Epithelial cell of esophagus (primary cell): ENCODE measurements at regions not wholly inside any gene's neighbourhood (a gene's known extent, or its start where the extent isn't known, plus 50 kb on each side); places are given as distances from the start of the nearest gene placed in this dataset.

Experiments used
- DNase-seq: peaks from one replicate; pipeline ENCODE4 v3.0.0; 2010; ENCODE audit warnings: low read depth
- H3K4me3 ChIP-seq: 2 replicates; pipeline ENCODE4 v1.5.1; 2011; ENCODE audit warnings: mild to moderate bottlenecking, low read length, control low read depth
- TF ChIP-seq, protein P1 (sequence below): IDR thresholded peaks from 2 replicates; pipeline ENCODE4 v1.5.1; 2011; ENCODE audit warnings: low read depth, mild to moderate bottlenecking, low read length, control low read depth, inconsistent platforms; ENCODE audit not compliant: insufficient read depth; ENCODE audit errors: missing control alignments

DNA sequence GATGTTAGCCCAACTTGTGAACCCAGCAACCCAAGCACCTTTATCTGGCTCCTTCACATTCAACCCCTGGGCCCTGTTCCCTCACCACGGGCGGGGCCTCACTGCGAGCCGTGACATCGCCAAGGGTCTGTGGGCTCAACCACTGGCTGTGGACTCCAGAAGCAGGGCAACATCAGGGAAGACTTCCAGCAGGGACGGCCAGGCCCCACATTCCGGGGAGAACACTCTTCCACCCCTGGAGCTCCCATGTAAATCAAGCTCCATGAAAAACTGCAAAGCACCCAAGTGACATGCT is 175.3 kb downstream of the ERCC6L2 start:
- no peak for DNase-seq
- H3K4me3 ChIP-seq: no peak overlapping the region
- TF ChIP-seq, protein P1, sequence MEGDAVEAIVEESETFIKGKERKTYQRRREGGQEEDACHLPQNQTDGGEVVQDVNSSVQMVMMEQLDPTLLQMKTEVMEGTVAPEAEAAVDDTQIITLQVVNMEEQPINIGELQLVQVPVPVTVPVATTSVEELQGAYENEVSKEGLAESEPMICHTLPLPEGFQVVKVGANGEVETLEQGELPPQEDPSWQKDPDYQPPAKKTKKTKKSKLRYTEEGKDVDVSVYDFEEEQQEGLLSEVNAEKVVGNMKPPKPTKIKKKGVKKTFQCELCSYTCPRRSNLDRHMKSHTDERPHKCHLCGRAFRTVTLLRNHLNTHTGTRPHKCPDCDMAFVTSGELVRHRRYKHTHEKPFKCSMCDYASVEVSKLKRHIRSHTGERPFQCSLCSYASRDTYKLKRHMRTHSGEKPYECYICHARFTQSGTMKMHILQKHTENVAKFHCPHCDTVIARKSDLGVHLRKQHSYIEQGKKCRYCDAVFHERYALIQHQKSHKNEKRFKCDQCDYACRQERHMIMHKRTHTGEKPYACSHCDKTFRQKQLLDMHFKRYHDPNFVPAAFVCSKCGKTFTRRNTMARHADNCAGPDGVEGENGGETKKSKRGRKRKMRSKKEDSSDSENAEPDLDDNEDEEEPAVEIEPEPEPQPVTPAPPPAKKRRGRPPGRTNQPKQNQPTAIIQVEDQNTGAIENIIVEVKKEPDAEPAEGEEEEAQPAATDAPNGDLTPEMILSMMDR: no peak

DNA sequence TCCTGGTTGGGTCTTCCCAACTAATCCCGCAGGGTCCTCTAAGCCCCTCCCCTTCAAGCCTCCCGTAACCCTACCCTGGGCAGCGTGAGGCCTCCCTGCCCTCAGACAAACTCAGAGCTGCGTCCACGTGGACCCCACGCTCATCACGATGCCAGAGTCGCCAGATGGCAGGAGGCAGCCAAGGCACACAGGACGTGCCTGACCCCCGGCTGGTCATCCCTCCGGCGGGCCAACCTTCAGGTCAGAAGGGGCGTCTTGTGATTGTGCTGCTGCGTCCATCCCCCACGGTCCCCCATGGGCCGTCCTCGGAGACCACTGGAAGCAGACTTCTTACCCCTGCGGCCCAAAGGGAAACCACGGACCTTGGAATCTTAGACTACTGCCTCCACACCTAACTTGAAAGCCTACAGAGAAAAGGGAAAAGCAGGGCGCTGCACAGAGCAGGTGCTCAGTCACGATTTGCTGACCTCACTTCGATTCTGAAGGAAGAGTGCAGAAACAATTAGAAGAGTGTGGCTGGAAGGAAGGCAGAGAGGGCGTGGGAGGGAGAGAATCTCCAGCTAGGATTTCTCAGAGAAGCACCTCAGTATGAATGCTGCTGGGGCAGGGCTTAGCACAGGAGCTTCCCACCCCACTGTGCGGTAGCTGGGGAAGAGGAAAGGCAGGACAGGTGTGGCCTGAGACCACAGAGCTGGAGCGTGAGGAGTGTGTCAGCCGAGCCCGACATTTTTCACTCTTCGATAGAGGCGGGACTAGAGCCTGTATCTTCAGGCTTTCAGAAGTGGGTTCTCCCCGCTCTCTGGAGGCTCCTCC is 174.8 kb downstream of the ERCC6L2 start:
- DNase-seq: no peak
- no peak overlapping the region for H3K4me3 ChIP-seq
- TF ChIP-seq, protein P1: no peak

DNA sequence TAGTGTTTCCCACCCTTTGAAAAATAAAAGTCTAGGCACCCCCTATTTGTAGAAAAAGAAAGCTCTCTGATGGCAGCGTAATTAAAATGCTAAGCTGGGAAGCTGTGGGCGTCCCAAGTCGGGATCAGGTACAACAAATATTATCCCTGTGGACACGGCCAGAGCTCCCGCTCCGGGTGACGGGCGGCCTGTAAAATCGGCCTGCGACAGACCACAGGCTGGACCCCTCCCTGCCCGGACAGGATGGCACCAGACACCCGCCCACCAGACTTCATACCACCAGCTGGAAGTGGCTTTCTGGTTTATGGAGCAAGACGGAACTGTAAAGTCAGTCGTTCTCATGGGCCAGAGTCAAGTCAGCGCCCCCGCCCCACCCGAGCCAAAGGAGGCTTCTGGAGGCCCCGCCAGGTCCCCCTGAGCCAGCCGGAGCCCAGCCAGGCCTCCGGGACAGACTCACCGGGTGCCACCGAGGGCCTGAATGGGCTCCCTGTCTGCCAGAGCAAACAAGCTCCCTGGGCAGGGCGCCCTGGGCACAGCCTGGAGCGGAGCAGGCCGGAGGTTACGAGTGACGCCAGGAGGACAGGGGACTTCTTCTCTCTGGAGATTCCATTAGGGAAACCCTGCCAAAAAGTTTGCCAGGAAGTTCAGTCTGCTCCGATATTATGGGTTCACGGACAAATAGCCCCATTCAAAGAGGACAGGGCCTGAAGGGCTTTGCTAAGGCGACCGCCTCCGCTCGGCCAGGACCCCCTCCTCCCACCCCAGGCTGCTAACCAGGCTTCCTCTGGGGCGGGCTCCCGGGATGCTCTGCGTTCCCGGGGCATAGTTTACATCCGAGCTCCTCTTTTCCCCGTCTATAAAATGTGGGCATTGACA is 173.7 kb downstream of the ERCC6L2 start:
- TF ChIP-seq, protein P1: no peak
- no peak overlapping the region for H3K4me3 ChIP-seq

DNA sequence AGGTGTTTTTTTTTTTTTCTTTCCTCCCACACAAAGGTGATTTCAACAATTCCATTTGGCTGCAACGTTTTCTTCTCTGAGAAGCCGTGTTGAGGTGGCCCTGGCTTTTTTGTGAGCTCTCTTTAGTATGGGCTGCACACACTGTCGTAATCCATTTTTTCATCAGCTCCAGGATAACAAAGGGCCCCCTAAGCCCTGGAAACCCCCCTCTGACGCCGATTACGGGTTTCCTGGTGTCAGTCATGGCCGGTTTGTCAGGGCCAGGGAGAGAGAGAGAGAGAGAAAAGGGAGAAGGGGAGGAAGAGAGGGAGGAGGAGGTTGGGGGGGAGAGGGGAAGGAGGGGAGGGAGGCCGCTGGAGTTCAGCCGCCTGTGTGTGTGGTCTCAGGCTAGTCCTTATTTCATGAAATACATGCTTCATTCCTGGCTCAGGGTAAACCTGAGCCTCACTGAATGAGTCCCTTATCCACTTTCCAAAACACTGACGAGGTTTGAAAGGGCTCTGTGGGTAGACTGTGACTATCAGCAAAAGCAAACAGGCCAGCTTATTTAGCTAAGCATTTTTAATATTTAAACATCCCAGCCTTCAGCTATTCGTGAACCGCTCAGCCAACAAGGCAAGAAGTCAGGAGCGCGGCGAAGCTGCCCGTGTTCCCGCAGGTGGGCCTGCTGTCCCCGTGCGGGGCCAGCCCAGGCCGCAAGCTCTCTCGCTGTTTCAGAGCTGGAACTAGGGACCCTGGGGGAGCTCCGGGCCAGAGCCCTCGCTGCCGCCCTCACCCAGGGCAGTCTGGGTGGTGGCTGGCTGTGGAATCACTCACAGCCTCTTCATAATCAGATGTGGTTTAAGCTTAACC is 172.8 kb downstream of the ERCC6L2 start:
- TF ChIP-seq, protein P1: no peak
- peak; percentile 26 for DNase-seq
- H3K4me3 ChIP-seq: no peak overlapping the region

More for the DNA sequence above, 173.7 kb downstream of the ERCC6L2 start:
- DNase-seq: no peak

DNA sequence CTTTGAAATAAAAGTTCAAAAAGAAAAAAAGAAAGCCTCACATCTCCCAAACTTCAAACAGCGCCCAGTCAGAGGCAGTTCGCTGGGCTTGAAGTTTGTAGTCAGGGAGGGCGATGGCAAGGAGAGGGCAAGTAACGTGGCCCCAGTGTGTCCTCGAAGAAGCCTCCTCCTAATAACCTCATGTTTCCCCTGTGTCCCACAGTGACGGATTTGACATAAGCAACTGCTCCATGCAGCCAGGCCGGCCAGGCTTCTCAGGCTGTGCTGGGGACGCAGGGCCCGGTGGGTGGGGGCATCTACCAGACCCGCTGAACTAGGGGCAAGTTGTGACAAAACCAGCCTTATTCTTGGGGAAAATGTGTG is 172.2 kb downstream of the ERCC6L2 start:
- no peak overlapping the region for H3K4me3 ChIP-seq
- DNase-seq: no peak
- TF ChIP-seq, protein P1: no peak

DNA sequence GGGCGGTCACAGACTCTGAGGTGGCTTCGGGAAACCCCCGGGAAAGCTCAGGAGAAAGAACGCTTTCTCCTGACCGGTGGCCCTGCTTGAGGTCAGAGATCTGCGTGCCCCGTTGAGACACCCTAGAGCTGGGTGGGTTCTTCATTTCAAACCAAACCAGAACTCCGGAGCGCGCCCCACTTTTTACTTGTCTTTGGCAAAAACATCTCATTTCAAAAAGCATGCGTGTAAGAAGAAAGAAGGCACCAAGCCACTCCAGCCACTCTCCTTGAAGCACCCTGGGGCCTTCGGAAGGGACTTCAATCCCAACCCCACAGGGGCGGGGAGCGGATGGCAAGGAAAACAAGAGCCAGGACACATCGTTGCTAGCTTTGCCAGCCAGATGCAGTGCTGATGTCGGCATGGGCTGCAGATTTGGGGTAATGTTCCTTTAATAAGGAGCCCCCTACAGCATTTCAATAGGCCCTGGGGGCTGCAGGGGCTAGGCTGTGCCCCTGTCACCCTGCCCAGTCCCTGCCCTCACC is 171.7 kb downstream of the ERCC6L2 start:
- no peak overlapping the region for H3K4me3 ChIP-seq
- DNase-seq: no peak
- TF ChIP-seq, protein P1: no peak
